LNCaP clone FGC (cell line): ENCODE measurements at regions not wholly inside any gene's neighbourhood (a gene's known extent, or its start where the extent isn't known, plus 50 kb on each side); places are given as distances from the start of the nearest gene placed in this dataset.

ENCODE experiments used
- DNase-seq: peaks from one replicate; pipeline ENCODE4 v3.0.0-alpha.2; 2011; ENCODE audit warnings: low read depth
- H3K4me3 ChIP-seq: 2 replicates; pipeline ENCODE4 v1.5.1; 2011; ENCODE audit warnings: mild to moderate bottlenecking, low read depth, low read length, control low read depth
- CTCF ChIP-seq: IDR thresholded peaks from 2 replicates; pipeline ENCODE4 v1.5.1; 2012; ENCODE audit warnings: mild to moderate bottlenecking; ENCODE audit not compliant: control insufficient read depth, insufficient read depth; ENCODE audit errors: extremely low read depth

GRCh38 chr2:161044921-161045320 lies 115.3 kb upstream of the TANK start:
- no peak overlapping the region for H3K4me3 ChIP-seq
- TF ChIP-seq CTCF = no peak
- DNase-seq = no peak

DNA sequence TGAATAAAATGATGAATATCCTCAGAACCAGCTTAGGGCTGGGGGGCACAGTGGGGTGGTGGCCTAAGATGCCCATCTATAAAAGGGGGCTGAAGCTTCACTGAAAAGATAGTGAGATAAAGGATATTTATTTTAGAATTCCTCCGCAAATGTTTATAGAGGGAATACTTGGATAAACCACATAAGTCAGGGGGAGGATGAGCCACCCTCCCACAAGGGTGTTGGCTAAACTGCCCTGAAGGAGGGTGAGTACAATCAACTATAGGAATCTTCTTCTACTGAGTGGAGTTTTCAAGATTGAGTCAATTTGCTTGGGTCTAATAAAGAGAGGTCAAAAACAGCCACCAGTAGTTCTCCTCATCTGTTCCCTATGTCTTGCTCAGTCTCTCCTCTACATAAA lies 114.5 kb upstream of the TANK start:
- no peak for TF ChIP-seq CTCF
- no peak for DNase-seq
- H3K4me3 ChIP-seq = no peak overlapping the region

- no peak overlapping the region for H3K4me3 ChIP-seq
- TF ChIP-seq CTCF = no peak
- DNase-seq = no peak
Observed at GRCh38 chr2:161046876-161047275, 113.4 kb upstream of the TANK start.

DNA sequence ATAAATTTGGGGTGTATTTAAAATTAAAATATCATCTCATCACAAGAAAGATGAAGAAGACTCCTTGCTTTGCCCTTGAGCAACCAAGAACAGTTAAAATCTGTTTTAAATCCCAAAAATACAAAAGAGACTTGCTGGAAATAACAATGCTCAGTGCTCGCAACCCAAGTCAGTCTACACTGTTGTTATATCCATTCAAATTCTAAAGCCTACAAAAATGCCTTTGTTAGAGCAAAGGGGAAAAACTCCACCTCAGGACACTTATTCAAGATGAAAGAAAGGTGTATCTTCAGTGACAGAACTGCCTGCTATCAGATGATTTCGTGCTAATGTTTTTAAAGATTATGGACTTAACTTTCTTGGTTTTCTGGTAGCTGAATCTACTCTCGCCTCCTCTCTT lies 111.9 kb upstream of the TANK start:
- H3K4me3 ChIP-seq = no peak overlapping the region
- no peak for TF ChIP-seq CTCF
- no peak for DNase-seq

GRCh38 chr2:161049559-161049958 lies 110.7 kb upstream of the TANK start:
- DNase-seq = no peak
- TF ChIP-seq CTCF = no peak
- no peak overlapping the region for H3K4me3 ChIP-seq

GRCh38 chr2:161052214-161052613 lies 108.0 kb upstream of the TANK start:
- TF ChIP-seq CTCF = no peak
- no peak overlapping the region for H3K4me3 ChIP-seq
- no peak for DNase-seq

GRCh38 chr2:161055289-161055688 lies 104.9 kb upstream of the TANK start:
- no peak for DNase-seq
- H3K4me3 ChIP-seq = no peak overlapping the region
- no peak for TF ChIP-seq CTCF
